Mesenchymal stem cell (in vitro differentiated cells and primary cell): ENCODE measurements at regions not wholly inside any gene's neighbourhood (a gene's known extent, or its start where the extent isn't known, plus 50 kb on each side); places are given as distances from the start of the nearest gene placed in this dataset.
"Not testable (repeated sequence)": the region's sequence is repeated elsewhere in the genome, so short reads cannot be mapped to it uniquely, and the experiment has no call there.

Experiments
- DNase-seq: peaks from one replicate; pipeline ENCODE4 v3.0.0-alpha.2; 2013
- H2AFZ ChIP-seq: one replicate; pipeline ENCODE4 v1.6.1; 2013; ENCODE audit warnings: low read depth, mild to moderate bottlenecking, control low read depth, inconsistent platforms, low read length, moderate library complexity
- H2AK5ac ChIP-seq: 2 replicates; pipeline ENCODE4 v1.6.1; 2013; ENCODE audit warnings: low read length, moderate library complexity, mild to moderate bottlenecking, inconsistent platforms; ENCODE audit not compliant: severe bottlenecking
- H2BK120ac ChIP-seq: one replicate; pipeline ENCODE4 v1.6.1; 2013; ENCODE audit warnings: low read depth, mild to moderate bottlenecking, inconsistent platforms, low read length, moderate library complexity
- H2BK12ac ChIP-seq, 2 experiments: one replicate each; pipeline ENCODE4 v1.6.1; 2013; ENCODE audit warnings: inconsistent platforms in 2 of 2, low read length in 2 of 2, mild to moderate bottlenecking in 2 of 2, moderate library complexity in 2 of 2, control low read depth in 1 of 2
- H2BK15ac ChIP-seq: one replicate; pipeline ENCODE4 v1.6.1; 2013; ENCODE audit warnings: mild to moderate bottlenecking, low read depth, inconsistent platforms; ENCODE audit not compliant: poor library complexity, severe bottlenecking
- H2BK5ac ChIP-seq: 2 replicates; pipeline ENCODE4 v1.6.1; 2013; ENCODE audit warnings: low read depth, mild to moderate bottlenecking, low read length, control low read depth, inconsistent platforms; ENCODE audit not compliant: poor library complexity, severe bottlenecking
- H3K14ac ChIP-seq, 2 experiments: one replicate each; pipeline ENCODE4 v1.6.1; 2013; ENCODE audit warnings: inconsistent platforms in 2 of 2, low read length in 2 of 2, control low read depth in 1 of 2, mild to moderate bottlenecking in 1 of 2, moderate library complexity in 1 of 2
- H3K18ac ChIP-seq, 2 experiments: one replicate each; pipeline ENCODE4 v1.6.1; 2013; ENCODE audit warnings: inconsistent platforms in 2 of 2, low read length in 2 of 2, control low read depth in 1 of 2, low read depth in 1 of 2, mild to moderate bottlenecking in 1 of 2
- H3K23ac ChIP-seq, 2 experiments: one replicate each; pipeline ENCODE4 v1.6.1; 2013; ENCODE audit warnings: inconsistent platforms in 2 of 2, low read length in 2 of 2, mild to moderate bottlenecking in 2 of 2, moderate library complexity in 2 of 2, control low read depth in 1 of 2
- H3K27ac ChIP-seq: 2 replicates; pipeline ENCODE4 v1.5.1; 2013; ENCODE audit warnings: mild to moderate bottlenecking, moderate library complexity, low read length, control low read depth, inconsistent platforms; ENCODE audit not compliant: poor library complexity, severe bottlenecking
- H3K27me3 ChIP-seq, 2 experiments: 2 replicates each; pipeline versions ENCODE4 v1.6.1 to v1.7.0; 2013; ENCODE audit warnings: low read length in 2 of 2, mild to moderate bottlenecking in 2 of 2, moderate library complexity in 2 of 2, control low read depth in 1 of 2, inconsistent platforms in 1 of 2; ENCODE audit not compliant: control insufficient read depth in 1 of 2, insufficient read depth in 1 of 2
- H3K36me3 ChIP-seq, 2 experiments: 2 replicates each; pipeline versions ENCODE4 v1.6.1 to v1.7.0; 2013; ENCODE audit warnings: low read length in 2 of 2, control low read depth in 1 of 2, inconsistent platforms in 1 of 2, low read depth in 1 of 2, mild to moderate bottlenecking in 1 of 2; ENCODE audit not compliant: insufficient read depth in 2 of 2, control insufficient read depth in 1 of 2
- H3K4ac ChIP-seq, 2 experiments: one replicate each; pipeline ENCODE4 v1.6.1; 2013; ENCODE audit warnings: inconsistent platforms in 2 of 2, low read length in 2 of 2, mild to moderate bottlenecking in 2 of 2, moderate library complexity in 2 of 2, control low read depth in 1 of 2, low read depth in 1 of 2
- H3K4me1 ChIP-seq: 2 replicates; pipeline ENCODE4 v1.6.1; 2013; ENCODE audit warnings: low read depth, low read length, control low read depth; ENCODE audit not compliant: control insufficient read depth, insufficient read depth
- H3K4me2 ChIP-seq: 2 replicates; pipeline ENCODE4 v1.6.1; 2013; ENCODE audit warnings: low read length, mild to moderate bottlenecking, inconsistent platforms; ENCODE audit not compliant: poor library complexity, severe bottlenecking
- H3K4me3 ChIP-seq, 2 experiments: 2 replicates each; pipeline versions ENCODE4 v1.5.1 to v1.7.0; 2013; ENCODE audit warnings: low read length in 2 of 2, mild to moderate bottlenecking in 2 of 2, control low read depth in 1 of 2, low read depth in 1 of 2; ENCODE audit not compliant: insufficient read depth in 1 of 2
- H3K79me1 ChIP-seq: replicated peaks from 2 replicates; pipeline ENCODE4 v1.6.1; 2013; ENCODE audit warnings: mild to moderate bottlenecking, control low read depth, low read length, inconsistent platforms; ENCODE audit not compliant: poor library complexity, severe bottlenecking
- H3K9ac ChIP-seq: 2 replicates; pipeline ENCODE4 v1.7.0; 2013; ENCODE audit warnings: mild to moderate bottlenecking, low read length, moderate library complexity
- H3K9me3 ChIP-seq: 2 replicates; pipeline ENCODE4 v1.7.0; 2013; ENCODE audit warnings: mild to moderate bottlenecking, low read length; ENCODE audit not compliant: control insufficient read depth
- H4K8ac ChIP-seq: one replicate; pipeline ENCODE4 v1.6.1; 2013; ENCODE audit warnings: inconsistent platforms, mild to moderate bottlenecking, low read length, moderate library complexity
- H4K91ac ChIP-seq: one replicate; pipeline ENCODE4 v1.6.1; 2013; ENCODE audit warnings: mild to moderate bottlenecking, low read length, inconsistent platforms
- WGBS: methylation state at CpG from one replicate; pipeline ENCODE4 v1.1.7; 2013; ENCODE audit warnings: mixed read lengths; 5-methylcytosine and 5-hydroxymethylcytosine counted together

DNA sequence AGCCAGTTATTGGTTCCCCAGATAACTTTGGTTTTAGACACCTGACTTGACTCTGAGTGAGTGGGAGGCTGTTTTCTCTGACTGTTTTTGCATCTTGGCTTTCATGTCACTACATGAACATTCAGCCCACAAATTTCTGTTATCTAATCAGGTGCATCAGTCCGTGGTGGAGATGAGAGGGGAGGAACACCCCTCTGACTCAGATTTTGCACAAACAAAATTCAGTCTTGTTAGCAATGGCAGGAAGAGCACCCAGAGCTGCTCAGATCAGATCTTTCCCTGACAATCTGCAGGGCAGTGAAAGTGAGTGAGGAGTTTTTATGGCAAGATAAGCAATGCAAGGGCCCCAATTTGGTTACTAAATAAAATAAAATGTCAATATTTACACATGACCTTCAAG lies 307.2 kb upstream of the NOTCH2NLA start:
- H2AFZ ChIP-seq, H4K8ac ChIP-seq, DNase-seq, H3K4me3 ChIP-seq, H2AK5ac ChIP-seq, H3K4me1 ChIP-seq, H3K14ac ChIP-seq, H2BK15ac ChIP-seq, H2BK5ac ChIP-seq, H3K27ac ChIP-seq, H3K4ac ChIP-seq, H2BK12ac ChIP-seq, H3K79me1 ChIP-seq, H3K23ac ChIP-seq, H3K18ac ChIP-seq, H3K36me3 ChIP-seq, H3K4me2 ChIP-seq, H4K91ac ChIP-seq, H3K9me3 ChIP-seq, H2BK120ac ChIP-seq, H3K27me3 ChIP-seq, H3K9ac ChIP-seq: not testable (repeated sequence)
- no CpG with 5 or more reads among the region's 1 CpG for WGBS

DNA sequence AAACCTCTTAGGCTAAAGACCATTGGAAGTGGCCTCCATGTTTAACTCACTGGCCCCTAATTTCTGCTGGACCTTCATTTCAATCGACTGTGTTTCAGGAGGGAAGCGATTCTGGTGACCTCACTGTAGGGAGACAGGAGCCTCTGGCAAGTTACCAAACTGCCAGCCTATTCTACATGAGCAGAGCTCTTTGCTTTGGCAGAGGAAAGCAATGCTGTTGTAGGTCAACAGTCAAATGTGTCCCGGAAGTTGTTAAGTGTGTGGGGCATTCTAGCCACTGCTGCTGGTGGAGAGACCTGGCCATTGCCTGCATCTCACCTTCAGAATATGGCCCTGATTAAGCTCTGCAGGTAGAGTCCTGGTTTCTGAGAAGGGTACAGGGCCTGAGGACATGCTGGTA lies 306.8 kb upstream of the NOTCH2NLA start:
- not testable (repeated sequence) for H3K4ac ChIP-seq, H3K9ac ChIP-seq, H3K4me1 ChIP-seq, H4K91ac ChIP-seq, H3K36me3 ChIP-seq, H3K14ac ChIP-seq, H4K8ac ChIP-seq, H3K4me3 ChIP-seq, H2BK5ac ChIP-seq, H3K27ac ChIP-seq, H3K79me1 ChIP-seq, H2AFZ ChIP-seq, H3K27me3 ChIP-seq, H3K9me3 ChIP-seq, H2BK120ac ChIP-seq, H3K4me2 ChIP-seq, DNase-seq, H2AK5ac ChIP-seq, H3K23ac ChIP-seq, H2BK12ac ChIP-seq, H2BK15ac ChIP-seq, H3K18ac ChIP-seq
- no CpG with 5 or more reads among the region's 3 CpGs for WGBS

DNA sequence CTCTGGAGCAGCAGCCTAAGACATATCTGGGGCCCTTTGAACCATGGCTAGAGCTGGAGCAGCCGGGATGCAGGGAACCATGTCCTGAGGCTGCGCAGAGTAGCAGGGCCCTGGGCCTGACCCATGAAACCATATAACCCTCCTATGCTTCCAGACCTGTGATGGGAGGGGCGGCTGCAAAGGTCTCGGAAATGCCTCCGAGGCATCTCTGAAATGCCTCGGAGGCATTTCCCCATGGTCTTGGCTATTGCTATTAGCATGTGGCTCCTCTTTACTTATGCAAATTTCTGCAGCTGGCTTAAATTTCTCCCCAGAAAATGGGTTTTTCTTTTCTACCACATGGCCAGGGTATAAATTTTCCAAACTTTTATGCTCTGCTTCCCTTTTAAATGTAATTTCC lies 302.1 kb upstream of the NOTCH2NLA start:
- not testable (repeated sequence) for H3K4ac ChIP-seq, H3K4me1 ChIP-seq, DNase-seq, H3K9ac ChIP-seq, H2AK5ac ChIP-seq, H2BK5ac ChIP-seq, H3K27ac ChIP-seq, H3K18ac ChIP-seq, H4K8ac ChIP-seq, H3K9me3 ChIP-seq, H2BK120ac ChIP-seq, H3K14ac ChIP-seq, H3K79me1 ChIP-seq, H4K91ac ChIP-seq, H3K27me3 ChIP-seq, H3K4me3 ChIP-seq, H2BK12ac ChIP-seq, H2BK15ac ChIP-seq, H3K4me2 ChIP-seq, H2AFZ ChIP-seq, H3K36me3 ChIP-seq, H3K23ac ChIP-seq
- WGBS, result no CpG with 5 or more reads among the region's 6 CpGs

DNA sequence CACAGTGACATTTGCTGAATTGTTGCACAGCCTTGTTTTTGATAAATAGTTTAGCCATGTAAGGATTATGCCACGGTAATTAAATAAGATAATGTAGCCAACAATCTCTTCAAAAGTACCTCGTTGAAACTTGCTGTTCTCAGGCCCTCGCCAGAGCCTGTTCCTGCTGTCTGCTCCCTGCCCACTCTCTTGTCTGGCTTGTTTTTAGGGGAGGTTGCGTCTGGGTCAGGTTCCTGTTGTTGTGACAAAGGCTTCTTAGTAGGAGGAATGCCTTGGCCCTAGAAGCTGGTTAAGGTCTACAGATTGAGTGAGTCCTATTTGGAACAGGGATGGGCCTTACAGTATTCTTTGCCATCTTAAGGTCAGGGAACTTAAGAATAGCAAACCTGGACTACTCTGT lies 294.0 kb upstream of the NOTCH2NLA start:
- not testable (repeated sequence) for H2BK5ac ChIP-seq, DNase-seq
- no CpG with 5 or more reads among the region's 4 CpGs for WGBS

More for the DNA sequence above, 294.0 kb upstream of the NOTCH2NLA start:
- not testable (repeated sequence) for H2AK5ac ChIP-seq, H3K79me1 ChIP-seq, H4K91ac ChIP-seq, H3K36me3 ChIP-seq, H2AFZ ChIP-seq, H3K14ac ChIP-seq, H3K9ac ChIP-seq, H2BK120ac ChIP-seq, H4K8ac ChIP-seq, H3K9me3 ChIP-seq, H3K4me1 ChIP-seq, H2BK12ac ChIP-seq, H3K18ac ChIP-seq, H3K4me3 ChIP-seq, H3K27me3 ChIP-seq, H3K4me2 ChIP-seq, H3K23ac ChIP-seq, H3K4ac ChIP-seq, H2BK15ac ChIP-seq, H3K27ac ChIP-seq
